ENCODE measurements at regions not wholly inside any gene's neighbourhood (a gene's known extent, or its start where the extent isn't known, plus 50 kb on each side); places are given as distances from the start of the nearest gene placed in this dataset.

DNA sequence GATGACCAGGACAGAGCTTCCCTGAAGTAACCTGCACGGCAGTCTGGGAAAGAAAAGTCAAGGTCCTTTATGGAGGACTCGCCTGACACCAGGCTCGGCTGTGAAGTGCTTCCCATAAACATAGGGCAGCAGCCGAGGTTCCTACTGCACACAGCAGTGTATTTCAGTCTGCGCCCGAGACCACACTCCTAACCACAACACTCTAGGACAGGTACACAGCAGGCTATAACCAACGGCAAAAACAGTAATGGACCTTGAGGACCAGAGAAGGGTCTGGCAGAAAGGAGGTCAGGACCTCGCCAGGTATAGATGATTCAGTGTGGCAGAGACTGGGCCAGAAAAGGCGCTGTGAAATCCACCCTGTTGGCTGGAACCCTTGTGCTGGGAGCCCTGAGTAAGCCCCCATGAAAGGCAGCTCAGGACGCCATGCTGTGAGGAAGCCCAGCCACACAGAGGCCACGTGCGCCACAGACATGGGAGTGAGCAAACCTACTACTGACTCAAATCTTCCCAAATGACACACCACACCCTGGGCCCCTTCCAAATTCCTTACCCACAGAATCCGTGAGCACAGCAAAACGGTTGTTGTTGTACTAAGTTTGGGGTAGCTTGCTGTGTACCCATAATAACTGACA, 129.6 kb upstream of the CST7 start:
- DNase-seq (ENCODE audit: missing footprints) = no peak
- no peak for ATAC-seq
- intact Hi-C loops (cut with DNase I) = no loop called here

- intact Hi-C loops (cut with DNase I) = no loop called here
- DNase-seq (ENCODE audit: missing footprints) (no peak), ATAC-seq (no peak)
These were observed 128.7 kb upstream of the CST7 start for GRCh38 chr20:24820345-24820744.

DNA sequence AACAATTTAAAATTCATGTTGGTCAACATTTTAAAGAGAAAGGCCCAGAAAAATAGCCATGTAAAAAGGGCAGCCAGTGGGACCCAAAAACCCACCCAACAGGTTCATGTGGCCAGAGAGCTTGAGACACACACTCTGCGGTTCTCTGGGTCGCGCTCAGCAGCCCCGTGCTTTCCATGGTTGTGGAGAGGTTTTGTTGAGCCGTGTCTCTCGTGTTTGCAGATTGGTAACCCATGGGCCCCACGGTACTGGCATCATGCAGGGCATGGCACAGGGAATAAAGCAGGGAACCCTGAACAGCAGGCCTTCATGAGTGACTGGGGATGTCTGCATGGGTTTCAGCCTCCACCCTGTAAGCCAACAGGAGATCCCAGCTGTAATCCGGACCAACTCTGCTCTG, 127.7 kb upstream of the CST7 start:
- DNase-seq (ENCODE audit: missing footprints) (no peak), ATAC-seq (no peak)
- intact Hi-C loops (cut with DNase I) = no loop called here

GRCh38 chr20:24823176-24823784, 125.8 kb upstream of the CST7 start:
- DNase-seq (ENCODE audit: missing footprints) = no peak
- no peak for ATAC-seq
- intact Hi-C loops (cut with DNase I) = no loop called here

GRCh38 chr20:24823989-24824693, 124.9 kb upstream of the CST7 start:
- intact Hi-C loops (cut with DNase I) = no loop called here
- DNase-seq (ENCODE audit: missing footprints) (no peak), ATAC-seq (no peak)

- intact Hi-C loops (cut with DNase I) = no loop called here
- no peak for ATAC-seq
- no peak for DNase-seq (ENCODE audit: missing footprints)
These were observed 123.5 kb upstream of the CST7 start for GRCh38 chr20:24825591-24825990.

DNA sequence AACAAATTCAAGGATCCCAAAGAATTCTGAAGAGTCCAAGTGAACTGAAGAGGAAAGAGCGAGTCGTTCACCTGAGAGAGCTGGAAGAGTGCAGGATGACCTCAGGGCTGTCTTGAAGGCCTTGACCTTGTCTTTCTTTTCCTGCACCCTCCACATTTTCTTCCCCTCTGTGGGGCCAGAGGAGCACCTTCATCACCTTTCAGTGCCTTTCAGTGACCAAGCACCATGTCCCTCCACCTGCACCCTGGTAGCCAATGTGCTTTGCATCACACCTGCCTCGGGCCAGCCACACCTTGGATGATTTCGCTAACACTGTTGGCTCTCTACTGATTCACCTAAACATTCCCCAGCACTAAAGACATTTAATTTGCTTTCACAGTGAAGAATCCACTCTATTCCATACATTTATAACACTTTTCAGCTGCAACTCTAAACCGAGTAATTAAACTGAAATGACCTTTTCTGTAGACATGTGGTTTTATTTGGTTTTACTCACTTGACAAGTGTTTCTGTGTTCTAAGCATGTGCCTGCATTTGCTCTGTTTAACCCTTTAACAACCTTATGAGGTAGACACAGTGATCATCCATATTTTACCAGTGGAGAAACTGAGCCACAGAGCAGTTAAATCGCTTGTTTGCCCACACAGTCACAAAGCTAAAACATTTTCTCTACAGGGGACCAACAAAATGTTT, 121.3 kb upstream of the CST7 start:
- intact Hi-C loops (cut with DNase I) = no loop called here
- no peak for DNase-seq (ENCODE audit: missing footprints)
- ATAC-seq = no peak

- ATAC-seq (no peak), DNase-seq (ENCODE audit: missing footprints) (no peak)
- intact Hi-C loops (cut with DNase I) = no loop called here
These were observed 119.9 kb upstream of the CST7 start for GRCh38 chr20:24828992-24829648.

- ATAC-seq (no peak), DNase-seq (ENCODE audit: missing footprints) (no peak)
- intact Hi-C loops (cut with DNase I) = no loop called here
These were observed 119.3 kb upstream of the CST7 start for GRCh38 chr20:24829649-24830370.

DNA sequence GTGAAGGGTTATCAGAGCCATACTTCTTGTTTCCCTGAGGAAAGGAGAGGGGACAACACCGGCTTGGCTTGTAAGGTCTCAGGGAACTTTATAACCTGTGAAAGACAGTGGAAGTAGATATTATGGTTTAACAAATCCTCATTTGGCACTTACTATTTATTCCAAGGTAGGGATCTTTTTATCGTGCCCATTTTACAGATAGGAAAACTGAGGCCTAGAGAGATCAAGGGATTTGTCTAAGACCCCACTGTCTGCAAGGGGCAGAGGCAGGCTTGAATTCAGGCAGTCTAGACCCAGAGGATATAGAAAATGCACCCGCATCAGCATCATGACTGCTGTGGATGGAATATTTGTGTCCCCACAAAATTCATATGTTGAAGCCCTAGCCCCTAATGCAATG, 118.4 kb upstream of the CST7 start:
- intact Hi-C loops (cut with DNase I) = no loop called here
- DNase-seq (ENCODE audit: missing footprints) = no peak
- no peak for ATAC-seq

DNA sequence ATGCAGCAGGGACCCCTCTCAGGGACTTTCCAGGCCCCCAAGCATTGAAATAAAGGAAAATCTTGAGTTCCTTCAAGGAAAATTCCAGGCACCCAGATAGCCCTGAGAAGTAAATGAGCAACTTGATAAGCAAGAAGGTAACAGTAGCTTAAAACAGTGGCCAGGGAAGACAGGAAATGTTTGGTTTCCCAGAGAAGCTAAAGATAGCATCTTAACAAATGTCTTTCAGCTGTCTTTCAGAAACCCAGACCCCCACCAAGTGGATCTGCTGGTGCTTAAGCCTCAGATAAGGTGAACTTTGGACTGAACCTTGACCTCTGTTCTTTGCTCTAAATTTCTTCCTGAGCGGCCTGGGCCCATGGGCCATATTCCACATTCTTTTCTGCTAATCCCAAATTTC, 117.8 kb upstream of the CST7 start:
- no peak for DNase-seq (ENCODE audit: missing footprints)
- intact Hi-C loops (cut with DNase I) = no loop called here
- ATAC-seq = no peak

- ATAC-seq = no peak
- no peak for DNase-seq (ENCODE audit: missing footprints)
- intact Hi-C loops (cut with DNase I) = no loop called here
These were observed 116.6 kb upstream of the CST7 start for GRCh38 chr20:24832518-24832917.

GRCh38 chr20:24833592-24833991, 115.5 kb upstream of the CST7 start:
- DNase-seq (ENCODE audit: missing footprints) = no peak
- ATAC-seq = no peak
- intact Hi-C loops (cut with DNase I) = no loop called here

GRCh38 chr20:24834310-24834709, 114.8 kb upstream of the CST7 start:
- no peak for DNase-seq (ENCODE audit: missing footprints)
- intact Hi-C loops (cut with DNase I) = no loop called here
- no peak for ATAC-seq

DNA sequence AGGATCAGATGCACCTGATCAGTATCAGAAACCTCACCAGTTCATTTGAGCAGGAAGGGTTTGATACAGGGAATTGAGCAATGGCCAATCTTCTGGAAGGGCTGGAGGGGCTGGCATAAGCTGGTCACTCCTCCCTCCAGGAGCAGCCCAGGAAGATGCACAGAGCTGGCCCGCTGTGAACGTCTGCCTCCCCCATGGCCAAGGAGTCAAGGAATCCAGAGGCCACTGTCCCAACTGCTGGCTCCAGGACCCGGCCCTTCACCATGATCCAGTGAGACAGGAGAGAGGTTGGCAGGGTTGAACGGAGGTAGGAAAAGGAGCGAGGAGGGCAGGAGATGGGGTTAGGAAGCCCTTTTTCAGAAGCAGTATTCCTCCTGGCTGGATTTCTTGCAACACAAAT, 113.9 kb upstream of the CST7 start:
- ATAC-seq = no peak
- intact Hi-C loops (cut with DNase I) = no loop called here
- no peak for DNase-seq (ENCODE audit: missing footprints)

GRCh38 chr20:24836041-24836533, 113.0 kb upstream of the CST7 start:
- intact Hi-C loops (cut with DNase I) = no loop called here
- no peak for ATAC-seq
- DNase-seq (ENCODE audit: missing footprints) = no peak

- DNase-seq (ENCODE audit: missing footprints) (no peak), ATAC-seq (no peak)
- intact Hi-C loops (cut with DNase I) = no loop called here
These were observed 112.3 kb upstream of the CST7 start for GRCh38 chr20:24836661-24837299.

DNA sequence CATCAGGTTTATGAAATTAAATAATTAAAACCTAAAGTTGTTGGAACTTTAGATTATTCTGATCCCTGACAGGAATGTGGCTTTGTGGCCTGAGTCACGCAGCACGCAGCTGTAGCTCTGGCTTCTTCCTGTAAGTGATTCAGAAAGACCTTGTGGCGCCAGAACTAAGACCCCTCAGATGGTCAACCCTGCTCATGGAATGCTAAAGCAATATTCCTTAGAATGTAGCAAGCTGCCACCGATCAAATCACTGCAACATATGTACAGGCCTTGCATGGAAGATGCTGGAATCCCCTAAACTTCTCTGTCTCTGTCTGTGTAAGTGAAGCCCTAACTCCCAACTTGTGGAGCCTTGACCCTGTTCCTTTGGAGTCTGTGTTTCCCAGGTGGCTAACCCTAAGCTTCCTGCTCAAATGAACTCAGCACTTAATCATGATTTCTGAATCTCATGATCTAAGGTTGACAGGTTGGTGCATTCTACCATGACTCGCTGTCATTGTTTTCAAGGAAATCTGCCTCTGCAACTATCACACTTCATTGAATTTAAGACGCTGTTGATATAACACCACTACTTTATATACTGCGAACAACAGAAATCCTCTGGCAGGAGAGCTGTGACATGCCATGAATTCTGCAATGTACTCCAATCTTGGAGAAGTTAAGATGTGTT, 111.2 kb upstream of the CST7 start:
- no peak for DNase-seq (ENCODE audit: missing footprints)
- intact Hi-C loops (cut with DNase I) = no loop called here
- no peak for ATAC-seq

All from Right ventricle myocardium inferior (tissue), 1 donor.